ENCODE measurements at regions not wholly inside any gene's neighbourhood (a gene's known extent, or its start where the extent isn't known, plus 50 kb on each side); places are given as distances from the start of the nearest gene placed in this dataset.

DNA sequence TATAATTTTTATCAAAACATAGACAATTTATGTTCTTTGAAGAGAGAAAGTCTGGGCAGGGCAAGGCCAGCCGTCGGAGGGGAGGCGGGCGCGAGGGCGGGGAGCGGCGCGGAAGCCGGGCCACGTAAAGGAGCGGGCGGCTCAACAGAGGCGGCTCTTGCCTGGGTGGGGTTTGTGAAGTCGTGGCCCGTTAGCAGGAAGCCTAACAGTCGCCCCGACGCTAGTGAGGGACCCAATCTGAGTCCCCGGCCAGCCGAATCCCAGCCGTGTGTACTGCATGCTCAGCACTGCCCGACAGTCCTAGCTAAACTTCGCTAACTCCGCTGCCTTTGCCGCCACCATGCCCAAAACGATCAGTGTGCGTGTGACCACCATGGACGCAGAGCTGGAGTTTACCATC is 1129.2 kb downstream of the CDH9 start:
- intact Hi-C loops (cut with DNase I, micrococcal nuclease) = no loop called here
- peaks cover 6 to 26% of the 10 kb centered on the region in 2 experiments for H3K9me3 ChIP-seq (ENCODE audit: control insufficient read depth in 1 of 2, insufficient read depth in 1 of 2, low read length in 2 of 2)
- Mint-ChIP-seq H3K9me3 (peaks cover 8% of the 10 kb centered on the region), H3K4me1 (ENCODE audit: low read depth) (no peaks in the 10 kb centered on the region), H3K27me3 (no peaks in the 10 kb centered on the region), H3K27ac (no peak overlapping the region), H3K36me3 (ENCODE audit: low read depth) (no peaks in the 10 kb centered on the region), H3K4me3 (no peak overlapping the region)
- ATAC-seq (ENCODE audit: poor library complexity) (no peak), DNase-seq (no peak)
- TF ChIP-seq, protein P1, sequence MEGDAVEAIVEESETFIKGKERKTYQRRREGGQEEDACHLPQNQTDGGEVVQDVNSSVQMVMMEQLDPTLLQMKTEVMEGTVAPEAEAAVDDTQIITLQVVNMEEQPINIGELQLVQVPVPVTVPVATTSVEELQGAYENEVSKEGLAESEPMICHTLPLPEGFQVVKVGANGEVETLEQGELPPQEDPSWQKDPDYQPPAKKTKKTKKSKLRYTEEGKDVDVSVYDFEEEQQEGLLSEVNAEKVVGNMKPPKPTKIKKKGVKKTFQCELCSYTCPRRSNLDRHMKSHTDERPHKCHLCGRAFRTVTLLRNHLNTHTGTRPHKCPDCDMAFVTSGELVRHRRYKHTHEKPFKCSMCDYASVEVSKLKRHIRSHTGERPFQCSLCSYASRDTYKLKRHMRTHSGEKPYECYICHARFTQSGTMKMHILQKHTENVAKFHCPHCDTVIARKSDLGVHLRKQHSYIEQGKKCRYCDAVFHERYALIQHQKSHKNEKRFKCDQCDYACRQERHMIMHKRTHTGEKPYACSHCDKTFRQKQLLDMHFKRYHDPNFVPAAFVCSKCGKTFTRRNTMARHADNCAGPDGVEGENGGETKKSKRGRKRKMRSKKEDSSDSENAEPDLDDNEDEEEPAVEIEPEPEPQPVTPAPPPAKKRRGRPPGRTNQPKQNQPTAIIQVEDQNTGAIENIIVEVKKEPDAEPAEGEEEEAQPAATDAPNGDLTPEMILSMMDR (IDR thresholded peaks at IDR 0.05) = no peak
- CTCF ChIA-PET = no interaction called here
- H3K36me3 ChIP-seq (ENCODE audit: insufficient read depth, low read length) = no peaks in the 10 kb centered on the region
- POLR2A ChIA-PET = no interaction called here
- H3K27me3 ChIP-seq (ENCODE audit: control insufficient read depth in 1 of 2, insufficient read depth in 2 of 2, low read length in 2 of 2) = no peaks in the 10 kb centered on the region
- no peaks in the 10 kb centered on the region for H3K4me1 ChIP-seq (ENCODE audit: insufficient read depth, low read length)
- H3K27ac ChIP-seq (ENCODE audit: low read depth in 1 of 2, low read length in 2 of 2) = no peak overlapping the region
- no peak overlapping the region for H3K4me3 ChIP-seq (ENCODE audit: low read length)

DNA sequence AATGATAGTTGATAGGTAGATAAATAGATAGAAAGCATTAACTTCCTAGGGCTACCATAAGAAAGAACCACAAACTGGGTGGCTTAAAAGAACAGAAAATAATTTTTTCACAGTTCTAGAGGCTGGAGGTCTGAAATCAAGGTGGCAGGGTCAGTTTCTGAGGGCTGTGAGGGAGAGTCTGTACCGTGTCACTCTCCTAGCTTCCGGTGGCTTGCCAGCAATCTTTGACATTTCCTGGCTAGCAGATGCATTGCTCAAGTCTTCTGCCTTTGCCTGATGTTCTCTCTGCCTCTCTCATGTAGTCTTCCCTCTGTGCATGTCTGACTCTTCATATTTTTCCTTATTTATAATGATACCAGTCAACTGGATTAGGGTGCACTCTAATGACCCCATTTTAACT is 1132.7 kb downstream of the CDH9 start:
- H3K4me3 ChIP-seq (ENCODE audit: low read length) = no peak overlapping the region
- Mint-ChIP-seq H3K36me3 (ENCODE audit: low read depth) (no peaks in the 10 kb centered on the region), H3K27me3 (no peaks in the 10 kb centered on the region), H3K4me3 (no peak overlapping the region), H3K27ac (no peak overlapping the region), H3K9me3 (peaks cover 5% of the 10 kb centered on the region), H3K4me1 (ENCODE audit: low read depth) (no peaks in the 10 kb centered on the region)
- ChIA-PET CTCF (no interaction called here), POLR2A (no interaction called here)
- DNase-seq (no peak), ATAC-seq (ENCODE audit: poor library complexity) (no peak)
- H3K36me3 ChIP-seq (ENCODE audit: insufficient read depth, low read length) = no peaks in the 10 kb centered on the region
- peaks cover 10 to 26% of the 10 kb centered on the region in 2 experiments for H3K9me3 ChIP-seq (ENCODE audit: control insufficient read depth in 1 of 2, insufficient read depth in 1 of 2, low read length in 2 of 2)
- intact Hi-C loops (cut with DNase I, micrococcal nuclease) = no loop called here
- TF ChIP-seq, protein P1 (IDR thresholded peaks at IDR 0.05) = no peak
- H3K4me1 ChIP-seq (ENCODE audit: insufficient read depth, low read length) = no peaks in the 10 kb centered on the region
- H3K27me3 ChIP-seq (ENCODE audit: control insufficient read depth in 1 of 2, insufficient read depth in 2 of 2, low read length in 2 of 2) = no peaks in the 10 kb centered on the region
- no peak overlapping the region for H3K27ac ChIP-seq (ENCODE audit: low read depth in 1 of 2, low read length in 2 of 2)

DNA sequence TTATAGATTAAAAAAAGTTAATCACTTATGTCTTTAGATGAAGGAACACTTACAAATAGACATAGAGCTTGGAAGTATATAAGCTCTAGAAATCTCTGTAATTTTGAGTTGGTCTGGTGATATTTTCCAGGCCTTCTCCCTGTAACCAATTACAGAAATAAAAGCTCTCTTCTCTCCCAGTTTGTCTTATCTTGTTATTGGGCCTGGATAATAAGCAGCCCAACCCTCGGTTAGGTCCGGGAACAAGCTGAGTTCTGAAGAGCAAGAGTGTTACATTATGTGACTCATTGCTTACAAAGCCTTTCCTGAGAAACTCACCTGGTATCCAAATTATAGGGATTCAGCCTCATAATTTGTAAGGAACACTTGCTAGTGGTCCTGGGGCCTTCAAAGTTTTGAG is 1146.2 kb downstream of the CDH9 start:
- Histone ChIP-seq H3K4me1 (ENCODE audit: insufficient read depth, low read length) (no peaks in the 10 kb centered on the region), H3K27ac (ENCODE audit: low read depth in 1 of 2, low read length in 2 of 2) (no peak overlapping the region), H3K4me3 (ENCODE audit: low read length) (no peak overlapping the region), H3K9me3 (ENCODE audit: control insufficient read depth in 1 of 2, insufficient read depth in 1 of 2, low read length in 2 of 2) (peaks cover 0 to 15% of the 10 kb centered on the region in 2 experiments), H3K36me3 (ENCODE audit: insufficient read depth, low read length) (no peaks in the 10 kb centered on the region), H3K27me3 (ENCODE audit: control insufficient read depth in 1 of 2, insufficient read depth in 2 of 2, low read length in 2 of 2) (no peaks in the 10 kb centered on the region)
- DNase-seq = no peak
- ChIA-PET CTCF (no interaction called here), POLR2A (no interaction called here)
- Mint-ChIP-seq H3K4me3 (no peak overlapping the region), H3K9me3 (peaks cover 12% of the 10 kb centered on the region), H3K36me3 (ENCODE audit: low read depth) (no peaks in the 10 kb centered on the region), H3K27ac (no peak overlapping the region), H3K4me1 (ENCODE audit: low read depth) (no peaks in the 10 kb centered on the region), H3K27me3 (no peaks in the 10 kb centered on the region)
- no peak for ATAC-seq (ENCODE audit: poor library complexity)
- TF ChIP-seq, protein P1 (IDR thresholded peaks at IDR 0.05) = no peak
- intact Hi-C loops (cut with DNase I, micrococcal nuclease) = no loop called here

Data from CD4-positive, alpha-beta T cell (primary cell).